AG09309 (cell line): ENCODE measurements at regions not wholly inside any gene's neighbourhood (a gene's known extent, or its start where the extent isn't known, plus 50 kb on each side); places are given as distances from the start of the nearest gene placed in this dataset.

Experiments
- DNase-seq: peaks from one replicate; pipeline ENCODE4 v3.0.0-alpha.2; 2010; ENCODE audit warnings: low read depth
- H3K4me3 ChIP-seq: 2 replicates; pipeline ENCODE4 v1.5.1; 2011; ENCODE audit warnings: mild to moderate bottlenecking, low read depth, low read length, moderate library complexity; ENCODE audit not compliant: control insufficient read depth
- CTCF ChIP-seq: IDR thresholded peaks from 2 replicates; pipeline ENCODE4 v1.5.1; 2011; ENCODE audit warnings: mild to moderate bottlenecking, low read depth, low read length, inconsistent platforms; ENCODE audit not compliant: insufficient read depth, control insufficient read depth; ENCODE audit errors: missing control alignments

DNA sequence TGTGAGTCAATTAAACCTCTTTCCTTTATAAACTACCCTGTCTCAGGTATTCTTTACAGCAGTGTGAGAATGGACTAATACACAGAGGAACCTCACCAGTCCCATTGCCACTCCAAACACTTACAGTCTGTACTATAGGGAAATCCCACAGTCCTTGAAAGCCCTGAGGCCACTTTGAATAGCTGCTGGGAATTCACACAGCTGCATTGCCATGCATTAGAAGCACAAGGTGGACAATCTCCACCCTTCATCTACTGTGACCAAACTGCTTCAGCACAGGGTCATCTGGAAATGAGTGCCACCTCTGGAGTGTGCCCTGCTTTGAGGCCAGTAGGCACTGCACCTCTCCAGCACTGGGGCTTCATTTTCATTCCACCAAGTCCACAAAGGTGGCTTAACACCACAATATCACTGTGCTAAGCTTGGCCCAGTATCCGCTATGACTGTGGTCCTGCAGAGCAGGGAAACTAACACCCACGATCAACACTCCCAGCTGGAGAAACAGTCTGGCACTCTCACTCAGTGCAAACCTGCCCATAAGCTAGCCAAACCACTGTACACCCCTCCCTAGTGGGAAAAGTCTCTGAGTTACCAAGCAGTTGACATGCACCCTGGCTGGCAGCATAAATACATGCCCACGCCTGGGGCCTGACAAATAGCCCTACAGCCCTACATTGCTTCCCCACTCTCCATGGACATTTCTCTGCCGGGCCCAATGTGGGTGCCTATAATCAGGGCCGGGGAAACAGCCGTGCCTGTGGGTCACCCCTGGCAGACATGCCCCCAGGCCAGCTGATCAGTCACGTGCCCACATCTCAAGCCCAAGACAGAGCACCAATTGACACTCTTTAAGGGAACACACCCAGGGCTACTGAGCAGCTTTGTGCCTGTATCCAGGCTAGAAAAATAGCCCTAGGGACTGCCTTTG is 294.3 kb upstream of the MGAT4C start:
- no peak for DNase-seq
- no peak for TF ChIP-seq CTCF
- H3K4me3 ChIP-seq, result no peak overlapping the region

GRCh38 chr12:86543716-86544115 is 287.5 kb upstream of the MGAT4C start:
- no peak for DNase-seq
- TF ChIP-seq CTCF, result no peak
- no peak overlapping the region for H3K4me3 ChIP-seq

DNA sequence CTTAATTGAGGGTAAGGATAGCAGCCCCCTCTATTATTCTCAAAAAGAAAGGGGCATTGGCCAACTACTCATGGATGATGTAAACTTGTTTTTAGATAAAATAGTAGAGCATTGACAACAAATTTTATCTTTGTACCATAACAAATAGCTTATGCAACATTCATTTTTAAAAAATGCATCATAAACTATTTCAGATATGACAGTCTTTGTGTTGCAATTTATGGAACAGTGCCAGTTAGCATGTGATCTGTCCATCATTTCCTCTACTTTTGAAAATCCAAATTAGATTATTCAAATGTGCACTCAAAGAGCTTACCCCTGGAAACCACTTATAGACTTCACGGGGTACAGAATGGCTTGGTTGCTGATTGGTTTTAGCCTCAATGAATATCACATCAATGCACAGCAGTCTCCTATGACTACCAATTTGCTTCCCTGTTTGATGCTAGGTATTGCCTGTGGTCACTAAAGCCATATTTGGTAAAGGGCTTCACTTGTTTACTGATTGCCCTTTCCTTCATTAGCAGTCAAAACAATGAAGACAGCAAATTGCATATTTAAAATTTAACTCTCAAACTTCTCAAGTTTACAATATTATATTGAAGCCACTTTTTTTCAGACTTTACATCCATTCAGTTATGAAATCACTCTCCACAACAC is 274.9 kb upstream of the MGAT4C start:
- H3K4me3 ChIP-seq, result no peak overlapping the region
- TF ChIP-seq CTCF, result no peak
- no peak for DNase-seq

- no peak overlapping the region for H3K4me3 ChIP-seq
- no peak for TF ChIP-seq CTCF
- no peak for DNase-seq
Observed at GRCh38 chr12:86526060-86526595, 269.9 kb upstream of the MGAT4C start.

GRCh38 chr12:86523844-86524243 is 267.7 kb upstream of the MGAT4C start:
- H3K4me3 ChIP-seq, result no peak overlapping the region
- DNase-seq, result no peak
- no peak for TF ChIP-seq CTCF

DNA sequence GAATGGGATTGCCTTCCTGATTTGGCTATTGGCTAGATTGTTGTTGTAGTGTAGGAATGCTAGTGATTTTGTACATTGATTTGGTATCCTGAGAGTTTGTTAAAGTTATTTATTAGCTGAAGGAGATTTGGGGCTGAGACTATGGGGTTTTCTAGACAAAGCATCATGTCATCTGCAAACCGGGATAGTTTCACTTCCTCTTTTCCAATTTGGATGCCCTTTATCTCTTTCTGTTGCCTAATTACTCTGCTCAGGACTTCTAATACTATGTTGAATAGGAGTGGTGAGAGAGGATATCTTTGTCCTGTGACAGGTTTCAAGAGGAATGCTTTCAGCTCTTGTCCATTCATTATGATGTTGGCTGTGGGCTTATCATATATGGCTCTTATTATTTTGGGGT is 265.7 kb upstream of the MGAT4C start:
- no peak overlapping the region for H3K4me3 ChIP-seq
- no peak for DNase-seq
- no peak for TF ChIP-seq CTCF
